ENCODE measurements at regions not wholly inside any gene's neighbourhood (a gene's known extent, or its start where the extent isn't known, plus 50 kb on each side); places are given as distances from the start of the nearest gene placed in this dataset.

GRCh38 chr10:52994370-52994769 lies 221.8 kb upstream of the MBL2 start:
- no peaks in the 10 kb centered on the region for H3K79me2 ChIP-seq (ENCODE audit: insufficient read depth, low read length)
- no peak overlapping the region for H2AFZ ChIP-seq (ENCODE audit: low read length)
- H3K36me3 ChIP-seq (ENCODE audit: insufficient read depth, low read length): no peaks in the 10 kb centered on the region
- no peaks in the 10 kb centered on the region for H3K4me1 ChIP-seq (ENCODE audit: insufficient read depth, low read length, severe bottlenecking)
- TF ChIP-seq EZH2 (IDR thresholded peaks at IDR 0.05; ENCODE audit: borderline replicate concordance, low read length) (no peak), CTCF (IDR thresholded peaks at IDR 0.05; ENCODE audit: low read length) (no peak)
- no peaks in the 10 kb centered on the region for H3F3A ChIP-seq (ENCODE audit: insufficient read depth, low read length)
- no peaks in the 10 kb centered on the region for H3K9me3 ChIP-seq (ENCODE audit: low read length)
- no peak overlapping the region for H3K4me2 ChIP-seq (ENCODE audit: low read length)
- no peaks in the 10 kb centered on the region for H4K20me1 ChIP-seq (ENCODE audit: insufficient read depth, low read length)
- H3K4me3 ChIP-seq (ENCODE audit: low read depth, low read length, poor library complexity, severe bottlenecking): no peak overlapping the region
- no peak overlapping the region for H3K9ac ChIP-seq (ENCODE audit: low read length)
- H3K9me2 ChIP-seq (ENCODE audit: low read depth, low read length): no peaks in the 10 kb centered on the region
- H3K27me3 ChIP-seq (ENCODE audit: insufficient read depth, low read length): no peaks in the 10 kb centered on the region
- no peak overlapping the region for H3K27ac ChIP-seq (ENCODE audit: low read depth, low read length, poor library complexity, severe bottlenecking)

- H3K4me1 ChIP-seq (ENCODE audit: insufficient read depth, low read length, severe bottlenecking): no peaks in the 10 kb centered on the region
- TF ChIP-seq CTCF (IDR thresholded peaks at IDR 0.05; ENCODE audit: low read length) (no peak), EZH2 (IDR thresholded peaks at IDR 0.05; ENCODE audit: borderline replicate concordance, low read length) (no peak)
- H3F3A ChIP-seq (ENCODE audit: insufficient read depth, low read length): no peaks in the 10 kb centered on the region
- H3K27ac ChIP-seq (ENCODE audit: low read depth, low read length, poor library complexity, severe bottlenecking): no peak overlapping the region
- no peaks in the 10 kb centered on the region for H3K9me2 ChIP-seq (ENCODE audit: low read depth, low read length)
- no peak overlapping the region for H3K4me2 ChIP-seq (ENCODE audit: low read length)
- no peak overlapping the region for H3K9ac ChIP-seq (ENCODE audit: low read length)
- no peak overlapping the region for H3K4me3 ChIP-seq (ENCODE audit: low read depth, low read length, poor library complexity, severe bottlenecking)
- H4K20me1 ChIP-seq (ENCODE audit: insufficient read depth, low read length): no peaks in the 10 kb centered on the region
- no peaks in the 10 kb centered on the region for H3K36me3 ChIP-seq (ENCODE audit: insufficient read depth, low read length)
- no peak overlapping the region for H2AFZ ChIP-seq (ENCODE audit: low read length)
- H3K27me3 ChIP-seq (ENCODE audit: insufficient read depth, low read length): no peaks in the 10 kb centered on the region
- H3K9me3 ChIP-seq (ENCODE audit: low read length): no peaks in the 10 kb centered on the region
- H3K79me2 ChIP-seq (ENCODE audit: insufficient read depth, low read length): no peaks in the 10 kb centered on the region
Measured at GRCh38 chr10:52993109-52993508, 220.5 kb upstream of the MBL2 start.

GRCh38 chr10:52992567-52992966 lies 220.0 kb upstream of the MBL2 start:
- no peaks in the 10 kb centered on the region for H3K79me2 ChIP-seq (ENCODE audit: insufficient read depth, low read length)
- H3K9ac ChIP-seq (ENCODE audit: low read length): no peak overlapping the region
- no peaks in the 10 kb centered on the region for H3K4me1 ChIP-seq (ENCODE audit: insufficient read depth, low read length, severe bottlenecking)
- H4K20me1 ChIP-seq (ENCODE audit: insufficient read depth, low read length): no peaks in the 10 kb centered on the region
- no peak overlapping the region for H3K4me3 ChIP-seq (ENCODE audit: low read depth, low read length, poor library complexity, severe bottlenecking)
- no peaks in the 10 kb centered on the region for H3F3A ChIP-seq (ENCODE audit: insufficient read depth, low read length)
- H3K4me2 ChIP-seq (ENCODE audit: low read length): no peak overlapping the region
- no peaks in the 10 kb centered on the region for H3K27me3 ChIP-seq (ENCODE audit: insufficient read depth, low read length)
- H3K36me3 ChIP-seq (ENCODE audit: insufficient read depth, low read length): no peaks in the 10 kb centered on the region
- TF ChIP-seq CTCF (IDR thresholded peaks at IDR 0.05; ENCODE audit: low read length): no peak
- no peak for TF ChIP-seq EZH2 (IDR thresholded peaks at IDR 0.05; ENCODE audit: borderline replicate concordance, low read length)
- H3K9me3 ChIP-seq (ENCODE audit: low read length): no peaks in the 10 kb centered on the region
- no peaks in the 10 kb centered on the region for H3K9me2 ChIP-seq (ENCODE audit: low read depth, low read length)
- H2AFZ ChIP-seq (ENCODE audit: low read length): no peak overlapping the region
- H3K27ac ChIP-seq (ENCODE audit: low read depth, low read length, poor library complexity, severe bottlenecking): no peak overlapping the region

All from OCI-LY1 (cell line).